ENCODE measurements at regions not wholly inside any gene's neighbourhood (a gene's known extent, or its start where the extent isn't known, plus 50 kb on each side); places are given as distances from the start of the nearest gene placed in this dataset.

DNA sequence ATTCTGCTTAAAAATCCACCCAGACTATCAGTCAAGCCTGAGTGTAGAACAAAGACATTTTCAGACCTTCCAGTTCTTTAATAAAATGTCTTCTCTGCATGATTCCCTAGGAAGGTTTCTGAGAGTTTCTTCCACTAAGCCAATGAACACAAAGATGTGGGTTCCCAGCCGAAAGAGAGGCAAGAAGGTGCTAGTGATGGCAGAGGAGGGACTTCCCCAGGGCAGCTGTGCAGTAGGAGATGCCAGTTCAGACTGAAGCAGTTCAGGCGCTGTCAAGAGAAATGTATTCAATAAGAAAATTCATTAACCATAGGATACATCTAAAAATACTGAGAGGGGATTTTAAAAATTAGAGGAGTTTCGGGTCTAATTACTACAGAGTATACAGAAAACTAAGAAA is 83.3 kb downstream of the RND3 start:
- H3K36me3 ChIP-seq (ENCODE audit: control insufficient read depth, insufficient read depth, low read length): no peaks in the 10 kb centered on the region
- TF ChIP-seq TCF7L2 (IDR thresholded peaks at IDR 0.05; ENCODE audit: low read depth, low read length) (no peak), SIN3A (IDR thresholded peaks at IDR 0.05; ENCODE audit: borderline replicate concordance, insufficient read depth, low read depth, low read length) (no peak), POLR2AphosphoS5 (IDR thresholded peaks at IDR 0.05; ENCODE audit: low read depth, low read length) (no peak)
- TF ChIP-seq, protein P1, sequence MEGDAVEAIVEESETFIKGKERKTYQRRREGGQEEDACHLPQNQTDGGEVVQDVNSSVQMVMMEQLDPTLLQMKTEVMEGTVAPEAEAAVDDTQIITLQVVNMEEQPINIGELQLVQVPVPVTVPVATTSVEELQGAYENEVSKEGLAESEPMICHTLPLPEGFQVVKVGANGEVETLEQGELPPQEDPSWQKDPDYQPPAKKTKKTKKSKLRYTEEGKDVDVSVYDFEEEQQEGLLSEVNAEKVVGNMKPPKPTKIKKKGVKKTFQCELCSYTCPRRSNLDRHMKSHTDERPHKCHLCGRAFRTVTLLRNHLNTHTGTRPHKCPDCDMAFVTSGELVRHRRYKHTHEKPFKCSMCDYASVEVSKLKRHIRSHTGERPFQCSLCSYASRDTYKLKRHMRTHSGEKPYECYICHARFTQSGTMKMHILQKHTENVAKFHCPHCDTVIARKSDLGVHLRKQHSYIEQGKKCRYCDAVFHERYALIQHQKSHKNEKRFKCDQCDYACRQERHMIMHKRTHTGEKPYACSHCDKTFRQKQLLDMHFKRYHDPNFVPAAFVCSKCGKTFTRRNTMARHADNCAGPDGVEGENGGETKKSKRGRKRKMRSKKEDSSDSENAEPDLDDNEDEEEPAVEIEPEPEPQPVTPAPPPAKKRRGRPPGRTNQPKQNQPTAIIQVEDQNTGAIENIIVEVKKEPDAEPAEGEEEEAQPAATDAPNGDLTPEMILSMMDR (IDR thresholded peaks at IDR 0.05): no peak
- TF ChIP-seq, protein P2, sequence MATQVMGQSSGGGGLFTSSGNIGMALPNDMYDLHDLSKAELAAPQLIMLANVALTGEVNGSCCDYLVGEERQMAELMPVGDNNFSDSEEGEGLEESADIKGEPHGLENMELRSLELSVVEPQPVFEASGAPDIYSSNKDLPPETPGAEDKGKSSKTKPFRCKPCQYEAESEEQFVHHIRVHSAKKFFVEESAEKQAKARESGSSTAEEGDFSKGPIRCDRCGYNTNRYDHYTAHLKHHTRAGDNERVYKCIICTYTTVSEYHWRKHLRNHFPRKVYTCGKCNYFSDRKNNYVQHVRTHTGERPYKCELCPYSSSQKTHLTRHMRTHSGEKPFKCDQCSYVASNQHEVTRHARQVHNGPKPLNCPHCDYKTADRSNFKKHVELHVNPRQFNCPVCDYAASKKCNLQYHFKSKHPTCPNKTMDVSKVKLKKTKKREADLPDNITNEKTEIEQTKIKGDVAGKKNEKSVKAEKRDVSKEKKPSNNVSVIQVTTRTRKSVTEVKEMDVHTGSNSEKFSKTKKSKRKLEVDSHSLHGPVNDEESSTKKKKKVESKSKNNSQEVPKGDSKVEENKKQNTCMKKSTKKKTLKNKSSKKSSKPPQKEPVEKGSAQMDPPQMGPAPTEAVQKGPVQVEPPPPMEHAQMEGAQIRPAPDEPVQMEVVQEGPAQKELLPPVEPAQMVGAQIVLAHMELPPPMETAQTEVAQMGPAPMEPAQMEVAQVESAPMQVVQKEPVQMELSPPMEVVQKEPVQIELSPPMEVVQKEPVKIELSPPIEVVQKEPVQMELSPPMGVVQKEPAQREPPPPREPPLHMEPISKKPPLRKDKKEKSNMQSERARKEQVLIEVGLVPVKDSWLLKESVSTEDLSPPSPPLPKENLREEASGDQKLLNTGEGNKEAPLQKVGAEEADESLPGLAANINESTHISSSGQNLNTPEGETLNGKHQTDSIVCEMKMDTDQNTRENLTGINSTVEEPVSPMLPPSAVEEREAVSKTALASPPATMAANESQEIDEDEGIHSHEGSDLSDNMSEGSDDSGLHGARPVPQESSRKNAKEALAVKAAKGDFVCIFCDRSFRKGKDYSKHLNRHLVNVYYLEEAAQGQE (IDR thresholded peaks at IDR 0.05; ENCODE audit: insufficient read depth in 1 of 2, low read depth in 2 of 2, low read length in 1 of 2): no peak
- H3K27me3 ChIP-seq (ENCODE audit: control insufficient read depth, insufficient read depth, low read length): no peaks in the 10 kb centered on the region
- intact Hi-C loops (cut with micrococcal nuclease; ENCODE audit: unreplicated experiment) (no loop called here), in situ Hi-C loops (cut with HindIII; ENCODE audit: low pct_unique_long_range_greater_than_20kb, low sequenced_read_pairs) (no loop called here)
- H3K4me3 ChIP-seq (ENCODE audit: low read depth in 2 of 2, low read length in 2 of 2): no peak overlapping the region
- no peak overlapping the region for H3K27ac ChIP-seq (ENCODE audit: low read length)
- ChIA-PET CTCF (no interaction called here), POLR2A (no interaction called here)
- no peaks in the 10 kb centered on the region for H3K4me1 ChIP-seq (ENCODE audit: control insufficient read depth, insufficient read depth, low read length)
- no peak for DNase-seq (ENCODE audit: low read depth, low spot score)
- no peak for ATAC-seq
- BruUV-seq (replicated peaks): no TSS peak
- no peaks in the 10 kb centered on the region for H3K9me3 ChIP-seq (ENCODE audit: control insufficient read depth, insufficient read depth, low read depth, low read length)

DNA sequence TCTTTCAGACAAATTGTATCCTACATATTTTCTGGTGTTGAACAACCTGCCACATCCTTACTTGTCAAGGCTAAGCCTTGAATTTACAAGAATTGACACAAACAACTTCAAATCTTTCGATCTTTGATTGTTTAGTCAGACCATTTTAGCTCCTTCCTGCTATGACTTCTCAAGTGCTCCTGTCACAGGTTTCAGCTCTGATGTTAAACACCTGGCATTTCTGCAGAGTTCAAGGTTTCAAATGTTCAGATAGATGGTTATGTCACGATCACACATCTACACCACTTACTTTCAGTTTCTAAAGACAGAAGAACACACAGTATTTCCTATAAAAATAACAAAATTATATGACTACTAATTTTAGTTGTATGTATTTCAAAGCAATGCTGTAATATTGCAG is 84.0 kb downstream of the RND3 start:
- no peak for ATAC-seq
- H3K27me3 ChIP-seq (ENCODE audit: control insufficient read depth, insufficient read depth, low read length): no peaks in the 10 kb centered on the region
- H3K9me3 ChIP-seq (ENCODE audit: control insufficient read depth, insufficient read depth, low read depth, low read length): no peaks in the 10 kb centered on the region
- H3K36me3 ChIP-seq (ENCODE audit: control insufficient read depth, insufficient read depth, low read length): no peaks in the 10 kb centered on the region
- DNase-seq (ENCODE audit: low read depth, low spot score): no peak
- no peak for TF ChIP-seq TCF7L2 (IDR thresholded peaks at IDR 0.05; ENCODE audit: low read depth, low read length)
- TF ChIP-seq, protein P2 (IDR thresholded peaks at IDR 0.05; ENCODE audit: insufficient read depth in 1 of 2, low read depth in 2 of 2, low read length in 1 of 2): no peak
- no peak for TF ChIP-seq POLR2AphosphoS5 (IDR thresholded peaks at IDR 0.05; ENCODE audit: low read depth, low read length)
- TF ChIP-seq SIN3A (IDR thresholded peaks at IDR 0.05; ENCODE audit: borderline replicate concordance, insufficient read depth, low read depth, low read length): no peak
- TF ChIP-seq, protein P1 (IDR thresholded peaks at IDR 0.05): no peak
- intact Hi-C loops (cut with micrococcal nuclease; ENCODE audit: unreplicated experiment) (no loop called here), in situ Hi-C loops (cut with HindIII; ENCODE audit: low pct_unique_long_range_greater_than_20kb, low sequenced_read_pairs) (no loop called here)
- no peaks in the 10 kb centered on the region for H3K4me1 ChIP-seq (ENCODE audit: control insufficient read depth, insufficient read depth, low read length)
- H3K4me3 ChIP-seq (ENCODE audit: low read depth in 2 of 2, low read length in 2 of 2): peak overlapping the region in 1 of 2 experiments; percentile 31; a peak in 2 of 4 replicates
- ChIA-PET POLR2A (no interaction called here), CTCF (no interaction called here)
- H3K27ac ChIP-seq (ENCODE audit: low read length): no peak overlapping the region
- no TSS peak for BruUV-seq (replicated peaks)
